H9 (cell line): ENCODE measurements at regions not wholly inside any gene's neighbourhood (a gene's known extent, or its start where the extent isn't known, plus 50 kb on each side); places are given as distances from the start of the nearest gene placed in this dataset.

Source experiments
- DNase-seq: peaks from one replicate; pipeline ENCODE4 v3.0.0-alpha.2; 2017
- H2AFZ ChIP-seq: one replicate; pipeline ENCODE4 v1.6.1; 2013; ENCODE audit warnings: mild to moderate bottlenecking, low read length, control low read depth, moderate library complexity
- H2AK5ac ChIP-seq: 2 replicates; pipeline ENCODE4 v1.6.1; 2013; ENCODE audit warnings: low read length, control low read depth, mixed read lengths; ENCODE audit not compliant: insufficient read length
- H2BK120ac ChIP-seq: one replicate; pipeline ENCODE4 v1.6.1; 2013; ENCODE audit warnings: low read depth, mild to moderate bottlenecking, low read length, control low read depth, inconsistent platforms; ENCODE audit not compliant: poor library complexity, severe bottlenecking
- H2BK12ac ChIP-seq: 2 replicates; pipeline ENCODE4 v1.6.1; 2013; ENCODE audit warnings: low read length, control low read depth, mixed read lengths, low read depth; ENCODE audit not compliant: insufficient read length
- H2BK15ac ChIP-seq: 2 replicates; pipeline ENCODE4 v1.6.1; 2013; ENCODE audit warnings: low read depth, low read length, control low read depth
- H2BK20ac ChIP-seq: one replicate; pipeline ENCODE4 v1.6.1; 2013; ENCODE audit warnings: low read depth, mild to moderate bottlenecking, low read length, control low read depth, inconsistent platforms; ENCODE audit not compliant: poor library complexity, severe bottlenecking
- H2BK5ac ChIP-seq: 2 replicates; pipeline ENCODE4 v1.6.1; 2013; ENCODE audit warnings: low read length, control low read depth, mixed read lengths; ENCODE audit not compliant: insufficient read length
- H3K14ac ChIP-seq: 2 replicates; pipeline ENCODE4 v1.6.1; 2013; ENCODE audit warnings: low read length, control low read depth; ENCODE audit not compliant: insufficient read depth
- H3K18ac ChIP-seq: 2 replicates; pipeline ENCODE4 v1.6.1; 2013; ENCODE audit warnings: low read depth, mild to moderate bottlenecking, mixed read lengths, low read length, control low read depth; ENCODE audit not compliant: insufficient read length
- H3K23ac ChIP-seq: 2 replicates; pipeline ENCODE4 v1.6.1; 2013; ENCODE audit warnings: low read length, control low read depth, mixed read lengths, low read depth; ENCODE audit not compliant: insufficient read length
- H3K23me2 ChIP-seq: 2 replicates; pipeline ENCODE4 v1.6.1; 2013; ENCODE audit warnings: low read depth, mild to moderate bottlenecking, mixed read lengths, low read length, control low read depth; ENCODE audit not compliant: insufficient read length, poor library complexity, severe bottlenecking
- H3K27ac ChIP-seq: 2 replicates; pipeline ENCODE4 v1.5.1; 2013; ENCODE audit warnings: low read length, control low read depth, mixed read lengths, low read depth; ENCODE audit not compliant: insufficient read length
- H3K27me3 ChIP-seq: 2 replicates; pipeline ENCODE4 v1.6.1; 2013; ENCODE audit warnings: low read length, control low read depth, inconsistent platforms; ENCODE audit not compliant: insufficient read depth
- H3K4ac ChIP-seq: 2 replicates; pipeline ENCODE4 v1.6.1; 2013; ENCODE audit warnings: low read depth, mild to moderate bottlenecking, control low read depth, inconsistent platforms, low read length, moderate library complexity
- H3K4me1 ChIP-seq: 2 replicates; pipeline ENCODE4 v1.6.1; 2013; ENCODE audit warnings: low read length, control low read depth, inconsistent platforms; ENCODE audit not compliant: insufficient read depth
- H3K4me2 ChIP-seq: 2 replicates; pipeline ENCODE4 v1.6.1; 2013; ENCODE audit warnings: low read length, control low read depth, mixed read lengths; ENCODE audit not compliant: insufficient read length, insufficient read depth
- H3K56ac ChIP-seq: 2 replicates; pipeline ENCODE4 v1.6.1; 2013; ENCODE audit warnings: low read depth, mild to moderate bottlenecking, mixed read lengths, low read length, control low read depth; ENCODE audit not compliant: insufficient read length
- H3K79me1 ChIP-seq: 2 replicates; pipeline ENCODE4 v1.6.1; 2013; ENCODE audit warnings: low read depth, mild to moderate bottlenecking, moderate library complexity, low read length, control low read depth, inconsistent platforms; ENCODE audit not compliant: insufficient read depth, poor library complexity, severe bottlenecking
- H3K79me2 ChIP-seq: 2 replicates; pipeline ENCODE4 v1.6.1; 2013; ENCODE audit warnings: low read length, control low read depth, inconsistent platforms; ENCODE audit not compliant: insufficient read depth
- H3K9ac ChIP-seq: 2 replicates; pipeline ENCODE4 v1.6.1; 2013; ENCODE audit warnings: low read length, control low read depth, mixed read lengths; ENCODE audit not compliant: insufficient read length; ENCODE audit errors: extremely low read depth
- H3K9me3 ChIP-seq: one replicate; pipeline ENCODE4 v1.6.1; 2013; ENCODE audit warnings: low read depth, low read length, inconsistent platforms; ENCODE audit not compliant: control insufficient read depth
- H3T11ph ChIP-seq: one replicate; pipeline ENCODE4 v1.6.1; 2013; ENCODE audit warnings: mild to moderate bottlenecking, low read length, control low read depth, inconsistent platforms
- H4K20me1 ChIP-seq: one replicate; pipeline ENCODE4 v1.6.1; 2013; ENCODE audit not compliant: control insufficient read depth, insufficient read length, insufficient read depth
- H4K5ac ChIP-seq: 2 replicates; pipeline ENCODE4 v1.6.1; 2013; ENCODE audit warnings: low read depth, mild to moderate bottlenecking, mixed read lengths, low read length, control low read depth; ENCODE audit not compliant: insufficient read length
- H4K8ac ChIP-seq: replicated peaks from 2 replicates; pipeline ENCODE4 v1.6.1; 2013; ENCODE audit warnings: low read length, control low read depth, mixed read lengths, low read depth; ENCODE audit not compliant: insufficient read length
- H4K91ac ChIP-seq: 2 replicates; pipeline ENCODE4 v1.6.1; 2013; ENCODE audit warnings: low read depth, mild to moderate bottlenecking, moderate library complexity, mixed read lengths, low read length, control low read depth; ENCODE audit not compliant: insufficient read length
- H3K27ac Mint-ChIP-seq, 3 experiments: 2 replicates in 2 of 3; 3 replicates in 1 of 3; pipeline ENCODE4 v1.8.0; 2020 to 2021; ENCODE audit warnings: mixed read lengths in 3 of 3, mild to moderate bottlenecking in 1 of 3, moderate library complexity in 1 of 3
- H3K27me3 Mint-ChIP-seq: 2 replicates; pipeline ENCODE4 v1.8.0; 2021; ENCODE audit warnings: low read depth, mild to moderate bottlenecking, moderate library complexity, mixed read lengths
- H3K36me3 Mint-ChIP-seq, 3 experiments: 2 replicates in 2 of 3; 3 replicates in 1 of 3; pipeline ENCODE4 v1.8.0; 2020 to 2021; ENCODE audit warnings: low read depth in 3 of 3, mixed read lengths in 3 of 3; ENCODE audit not compliant: insufficient read depth in 1 of 3
- H3K4me1 Mint-ChIP-seq, 2 experiments: 2 replicates each; pipeline ENCODE4 v1.8.0; 2020; ENCODE audit warnings: mixed read lengths in 2 of 2
- H3K4me3 Mint-ChIP-seq, 2 experiments: 2 replicates in 1 of 2; 3 replicates in 1 of 2; pipeline ENCODE4 v1.8.0; 2020 to 2021; ENCODE audit warnings: mild to moderate bottlenecking in 2 of 2, mixed read lengths in 2 of 2, moderate library complexity in 1 of 2
- H3K9me3 Mint-ChIP-seq, 2 experiments: 2 replicates in 1 of 2; 3 replicates in 1 of 2; pipeline ENCODE4 v1.8.0; 2020; ENCODE audit warnings: mild to moderate bottlenecking in 2 of 2, mixed read lengths in 2 of 2, moderate library complexity in 1 of 2
- CTCF ChIP-seq: fragments of 200-600 bp; sonication (generic); conservative IDR thresholded peaks from 3 replicates; pipeline ENCODE4 v1.8.0; 2021; ENCODE audit warnings: antibody characterized with exemption, mild to moderate bottlenecking
- WGBS: extraction: QIAGEN DNeasy Blood & Tissue Kit; methylation state at CpG from one replicate; pipeline ENCODE4 v1.1.7; 2013; ENCODE audit warnings: missing lambda C conversion rate, low lambda C conversion rate, mixed read lengths; ENCODE audit not compliant: insufficient read length; ENCODE audit errors: extremely low coverage; 5-methylcytosine and 5-hydroxymethylcytosine counted together

GRCh38 chr5:17020678-17021601 is 84.9 kb upstream of the MYO10 start:
- H3K27ac Mint-ChIP-seq = no peak overlapping the region
- no peak overlapping the region for H3K27ac ChIP-seq

More at GRCh38 chr5:17020678-17021601, 84.9 kb upstream of the MYO10 start:
- no peak overlapping the region for H2AFZ ChIP-seq
- H4K91ac ChIP-seq = no peak overlapping the region
- H4K20me1 ChIP-seq = no peaks in the 10 kb centered on the region
- H4K8ac ChIP-seq = no peak overlapping the region
- TF ChIP-seq CTCF = no peak
- H4K5ac ChIP-seq = no peak overlapping the region
- H3K4me2 ChIP-seq = no peak overlapping the region
- no peak overlapping the region for H3K9ac ChIP-seq
- H3K18ac ChIP-seq = no peak overlapping the region
- no peak overlapping the region for H2BK12ac ChIP-seq
- no peak overlapping the region for H2BK5ac ChIP-seq
- H3K4ac ChIP-seq = no peak overlapping the region
- no peaks in the 10 kb centered on the region for H3K36me3 Mint-ChIP-seq
- H2AK5ac ChIP-seq = no peak overlapping the region
- no peaks in the 10 kb centered on the region for H3K9me3 Mint-ChIP-seq
- H3K23ac ChIP-seq = no peak overlapping the region
- H2BK120ac ChIP-seq = no peak overlapping the region
- H3T11ph ChIP-seq = no peak overlapping the region
- no peaks in the 10 kb centered on the region for H3K4me1 ChIP-seq
- H2BK15ac ChIP-seq = no peak overlapping the region
- no peaks in the 10 kb centered on the region for H3K79me1 ChIP-seq
- no peaks in the 10 kb centered on the region for H3K27me3 ChIP-seq
- no peak overlapping the region for H3K56ac ChIP-seq
- no peak overlapping the region for H2BK20ac ChIP-seq
- H3K4me3 Mint-ChIP-seq = no peak overlapping the region
- H3K23me2 ChIP-seq = no peaks in the 10 kb centered on the region
- no peak for DNase-seq
- no peaks in the 10 kb centered on the region for H3K9me3 ChIP-seq
- H3K27me3 Mint-ChIP-seq = no peaks in the 10 kb centered on the region
- no peaks in the 10 kb centered on the region for H3K79me2 ChIP-seq
- peaks cover 0 to 2% of the 10 kb centered on the region in 2 experiments; a peak in 1 of 4 replicates for H3K4me1 Mint-ChIP-seq
- WGBS = no CpG with 5 or more reads among the region's 8 CpGs
- H3K14ac ChIP-seq = no peak overlapping the region
